H7 (cell line): ENCODE measurements at regions not wholly inside any gene's neighbourhood (a gene's known extent, or its start where the extent isn't known, plus 50 kb on each side); places are given as distances from the start of the nearest gene placed in this dataset.

ENCODE experiments used
- DNase-seq: peaks from one replicate; pipeline ENCODE4 v3.0.0; 2012
- H3K27me3 ChIP-seq: 2 replicates; pipeline ENCODE4 v1.6.0; 2011; ENCODE audit warnings: mild to moderate bottlenecking, low read length; ENCODE audit not compliant: control insufficient read depth, insufficient read depth
- H3K36me3 ChIP-seq: replicated peaks from 2 replicates; pipeline ENCODE4 v1.5.1; 2011; ENCODE audit warnings: low read length; ENCODE audit not compliant: control insufficient read depth, insufficient read depth
- H3K4me3 ChIP-seq: 2 replicates; pipeline ENCODE4 v1.5.1; 2011; ENCODE audit warnings: low read depth, mild to moderate bottlenecking, control low read depth, low read length, moderate library complexity; ENCODE audit not compliant: insufficient read depth

- H3K36me3 ChIP-seq = no peaks in the 10 kb centered on the region
- H3K27me3 ChIP-seq = no peaks in the 10 kb centered on the region
- H3K4me3 ChIP-seq = no peak overlapping the region
- DNase-seq = no peak
Observed at GRCh38 chr4:160848901-160849760, 1314.7 kb downstream of the FSTL5 start.

- Histone ChIP-seq H3K36me3 (no peaks in the 10 kb centered on the region), H3K27me3 (no peaks in the 10 kb centered on the region)
- DNase-seq = no peak
Observed at GRCh38 chr4:160864253-160864652, 1299.5 kb downstream of the FSTL5 start.

GRCh38 chr4:160869899-160870298 lies 1293.9 kb downstream of the FSTL5 start:
- DNase-seq = no peak
- no peaks in the 10 kb centered on the region for H3K27me3 ChIP-seq
- H3K4me3 ChIP-seq = no peak overlapping the region
- no peaks in the 10 kb centered on the region for H3K36me3 ChIP-seq

More at GRCh38 chr4:160864253-160864652, 1299.5 kb downstream of the FSTL5 start:
- no peak overlapping the region for H3K4me3 ChIP-seq

GRCh38 chr4:160872491-160872890 lies 1291.3 kb downstream of the FSTL5 start:
- Histone ChIP-seq H3K4me3 (no peak overlapping the region), H3K27me3 (no peaks in the 10 kb centered on the region), H3K36me3 (no peaks in the 10 kb centered on the region)
- DNase-seq = no peak

GRCh38 chr4:160877087-160877790 lies 1286.6 kb downstream of the FSTL5 start:
- Histone ChIP-seq H3K27me3 (no peaks in the 10 kb centered on the region), H3K36me3 (no peaks in the 10 kb centered on the region), H3K4me3 (no peak overlapping the region)
- peak; percentile 2 for DNase-seq

GRCh38 chr4:160880180-160880579 lies 1283.6 kb downstream of the FSTL5 start:
- Histone ChIP-seq H3K36me3 (no peaks in the 10 kb centered on the region), H3K4me3 (no peak overlapping the region), H3K27me3 (no peaks in the 10 kb centered on the region)
- DNase-seq = no peak

GRCh38 chr4:160887668-160888067 lies 1276.1 kb downstream of the FSTL5 start:
- H3K36me3 ChIP-seq = no peaks in the 10 kb centered on the region
- H3K27me3 ChIP-seq = no peaks in the 10 kb centered on the region
- H3K4me3 ChIP-seq = no peak overlapping the region
- no peak for DNase-seq

- no peak for DNase-seq
- Histone ChIP-seq H3K36me3 (no peaks in the 10 kb centered on the region), H3K4me3 (no peak overlapping the region), H3K27me3 (no peaks in the 10 kb centered on the region)
Observed at GRCh38 chr4:160894128-160894527, 1269.7 kb downstream of the FSTL5 start.

GRCh38 chr4:160894809-160895208 lies 1269.0 kb downstream of the FSTL5 start:
- Histone ChIP-seq H3K4me3 (no peak overlapping the region), H3K27me3 (no peaks in the 10 kb centered on the region), H3K36me3 (no peaks in the 10 kb centered on the region)
- no peak for DNase-seq

GRCh38 chr4:160927311-160927710 lies 1236.5 kb downstream of the FSTL5 start:
- no peak for DNase-seq
- Histone ChIP-seq H3K4me3 (no peak overlapping the region), H3K36me3 (no peaks in the 10 kb centered on the region), H3K27me3 (no peaks in the 10 kb centered on the region)

GRCh38 chr4:160928482-160928881 lies 1235.3 kb downstream of the FSTL5 start:
- Histone ChIP-seq H3K36me3 (no peaks in the 10 kb centered on the region), H3K27me3 (no peaks in the 10 kb centered on the region), H3K4me3 (no peak overlapping the region)
- no peak for DNase-seq

- no peak overlapping the region for H3K4me3 ChIP-seq
- H3K27me3 ChIP-seq = no peaks in the 10 kb centered on the region
- DNase-seq = no peak
- no peaks in the 10 kb centered on the region for H3K36me3 ChIP-seq
Observed at GRCh38 chr4:160947653-160948052, 1216.1 kb downstream of the FSTL5 start.

GRCh38 chr4:160956875-160957274 lies 1206.9 kb downstream of the FSTL5 start:
- DNase-seq = no peak
- H3K27me3 ChIP-seq = no peaks in the 10 kb centered on the region
- no peak overlapping the region for H3K4me3 ChIP-seq
- no peaks in the 10 kb centered on the region for H3K36me3 ChIP-seq

GRCh38 chr4:160969925-160970324 lies 1193.9 kb downstream of the FSTL5 start:
- H3K27me3 ChIP-seq = no peaks in the 10 kb centered on the region
- no peak overlapping the region for H3K4me3 ChIP-seq
- no peak for DNase-seq
- H3K36me3 ChIP-seq = no peaks in the 10 kb centered on the region

- DNase-seq = no peak
- Histone ChIP-seq H3K27me3 (no peaks in the 10 kb centered on the region), H3K36me3 (no peaks in the 10 kb centered on the region), H3K4me3 (no peak overlapping the region)
Observed at GRCh38 chr4:160980091-160980490, 1183.7 kb downstream of the FSTL5 start.
